PC-9 (cell line): ENCODE measurements at regions not wholly inside any gene's neighbourhood (a gene's known extent, or its start where the extent isn't known, plus 50 kb on each side); places are given as distances from the start of the nearest gene placed in this dataset.

Experiments used
- CTCF ChIP-seq: fragments of 200-600 bp; sonication (generic); conservative IDR thresholded peaks from 2 replicates; pipeline ENCODE4 v1.6.1; 2017; ENCODE audit warnings: mixed run types, antibody characterized with exemption, mild to moderate bottlenecking, moderate library complexity
- EZH2 ChIP-seq: fragments of 200-600 bp; sonication (generic); IDR thresholded peaks from 2 replicates; pipeline ENCODE4 v1.8.0; 2017; ENCODE audit warnings: antibody characterized with exemption, low read depth

- TF ChIP-seq EZH2, result no peak
- TF ChIP-seq CTCF, result no peak
Measured at GRCh38 chr1:199550199-199551065, 477.1 kb upstream of the NR5A2 start.
